HG03521 (cell line): ENCODE measurements at regions not wholly inside any gene's neighbourhood (a gene's known extent, or its start where the extent isn't known, plus 50 kb on each side); places are given as distances from the start of the nearest gene placed in this dataset.

Source experiments
- ATAC-seq: cut with Tn5 transposase; IDR thresholded peaks from one replicate; pipeline ENCODE4 v1.9.1; 2021; ENCODE audit warnings: mild to moderate bottlenecking, moderate library complexity; ENCODE audit not compliant: unreplicated experiment

- no peak for ATAC-seq
Observed at GRCh38 chr5:110342683-110343082, 383.8 kb downstream of the TMEM232 start.

DNA sequence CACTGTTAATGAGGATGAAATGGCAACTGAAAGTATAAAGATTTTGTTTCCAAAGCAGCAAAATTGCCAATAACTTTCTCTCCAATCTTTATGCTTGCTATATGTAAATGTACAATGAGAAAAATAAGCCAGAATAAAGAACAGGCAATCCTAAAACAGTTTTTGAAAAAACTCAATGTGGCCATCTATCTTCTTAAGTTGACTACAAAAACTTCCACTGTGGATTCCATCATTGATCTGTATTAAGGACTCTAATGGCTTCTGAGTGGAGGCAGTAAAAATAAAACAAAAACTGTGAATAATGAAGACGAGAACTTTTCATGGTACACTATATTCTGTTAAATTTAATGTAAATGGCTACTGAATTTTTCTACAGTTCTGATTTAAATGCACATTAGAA is 382.9 kb downstream of the TMEM232 start:
- no peak for ATAC-seq

DNA sequence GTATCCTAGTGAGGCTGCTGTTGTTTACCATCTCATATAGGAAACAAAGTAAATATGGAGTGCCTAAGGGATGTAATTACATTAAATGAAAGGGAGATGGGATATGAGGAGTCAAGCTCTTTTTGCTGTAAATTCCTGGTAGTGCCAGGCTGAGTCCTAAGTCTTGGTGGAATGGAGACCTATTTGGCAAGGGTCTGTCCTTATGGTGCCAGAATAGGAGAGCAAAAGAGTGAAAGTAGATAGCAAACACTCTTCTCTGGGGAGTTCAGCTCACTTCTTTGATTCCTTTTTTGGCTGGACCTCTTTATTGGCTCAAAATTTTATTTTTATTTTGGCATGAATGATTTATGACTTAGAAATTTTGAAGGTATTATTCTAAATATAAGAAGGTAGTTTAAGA is 380.8 kb downstream of the TMEM232 start:
- no peak for ATAC-seq

- no peak for ATAC-seq
Observed at GRCh38 chr5:110346893-110347358, 379.5 kb downstream of the TMEM232 start.

- no peak for ATAC-seq
Observed at GRCh38 chr5:110347781-110348180, 378.7 kb downstream of the TMEM232 start.

GRCh38 chr5:110351430-110351829 is 375.0 kb downstream of the TMEM232 start:
- no peak for ATAC-seq

GRCh38 chr5:110354311-110354710 is 372.2 kb downstream of the TMEM232 start:
- ATAC-seq, result no peak

DNA sequence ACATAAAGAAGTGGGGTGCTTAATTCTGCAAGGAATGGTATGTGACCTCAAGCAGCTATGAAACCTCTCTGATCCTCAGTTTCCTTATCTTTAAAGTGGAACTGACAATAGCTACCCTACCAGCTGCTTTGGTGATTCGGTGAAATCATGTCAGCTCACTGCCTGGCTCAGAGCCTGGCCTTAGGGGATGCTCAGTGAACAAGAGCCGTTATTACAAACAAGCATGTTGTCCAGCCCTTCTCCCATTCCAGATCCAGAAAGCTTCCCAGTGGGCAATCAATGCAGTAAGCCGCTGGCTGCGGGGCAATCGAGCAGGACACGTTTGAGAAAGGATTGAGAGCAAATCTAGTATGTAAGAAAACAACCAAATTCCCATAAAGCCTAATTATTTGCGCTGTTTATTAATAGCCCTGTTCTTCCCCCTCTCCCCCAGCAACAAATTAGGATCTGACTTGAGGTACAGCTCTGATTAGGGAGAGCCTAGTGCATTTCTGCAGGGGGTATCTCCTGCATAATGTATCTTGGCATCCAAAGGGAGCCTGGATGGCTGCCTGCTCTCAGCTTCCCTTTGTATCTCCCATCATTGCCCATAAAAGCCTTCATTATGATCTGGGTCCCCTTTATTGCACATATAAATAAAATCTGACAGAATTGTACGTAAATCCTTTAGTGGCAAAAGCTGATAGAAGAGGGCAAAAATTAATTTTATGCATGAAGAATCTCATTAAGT is 371.4 kb downstream of the TMEM232 start:
- ATAC-seq, result no peak

DNA sequence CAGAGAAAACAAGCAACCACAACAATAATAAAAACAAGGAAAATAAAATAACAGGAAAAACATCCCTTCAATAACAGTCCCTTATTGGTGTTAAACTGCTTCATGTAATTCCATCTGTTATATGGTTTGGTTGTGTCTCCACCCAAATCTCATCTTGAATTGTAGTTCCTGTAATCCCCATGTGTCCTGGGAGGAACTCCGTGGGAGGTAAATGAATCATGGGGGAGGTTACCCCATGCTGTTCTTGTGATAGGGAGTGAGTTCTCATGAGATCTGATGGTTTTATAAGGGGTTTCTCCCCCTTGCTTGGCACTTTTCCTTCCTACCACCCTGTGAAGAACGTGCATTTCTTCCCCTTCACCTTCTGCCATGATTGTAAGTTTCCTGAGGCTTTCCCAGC is 369.8 kb downstream of the TMEM232 start:
- ATAC-seq, result no peak

GRCh38 chr5:110359221-110359620 is 367.2 kb downstream of the TMEM232 start:
- ATAC-seq, result no peak

GRCh38 chr5:110361471-110361870 is 365.0 kb downstream of the TMEM232 start:
- ATAC-seq, result no peak

- no peak for ATAC-seq
Observed at GRCh38 chr5:110362261-110362660, 364.2 kb downstream of the TMEM232 start.

- no peak for ATAC-seq
Observed at GRCh38 chr5:110366716-110367115, 359.8 kb downstream of the TMEM232 start.
